NCI-H774 (cell line): ENCODE measurements at regions not wholly inside any gene's neighbourhood (a gene's known extent, or its start where the extent isn't known, plus 50 kb on each side); places are given as distances from the start of the nearest gene placed in this dataset.
"Not testable (repeated sequence)": the region's sequence is repeated elsewhere in the genome, so short reads cannot be mapped to it uniquely, and the experiment has no call there.

Source experiments
- DNase-seq: peaks from one replicate; lab custom pipeline; 2025; lab: John Stamatoyannopoulos, UW

DNA sequence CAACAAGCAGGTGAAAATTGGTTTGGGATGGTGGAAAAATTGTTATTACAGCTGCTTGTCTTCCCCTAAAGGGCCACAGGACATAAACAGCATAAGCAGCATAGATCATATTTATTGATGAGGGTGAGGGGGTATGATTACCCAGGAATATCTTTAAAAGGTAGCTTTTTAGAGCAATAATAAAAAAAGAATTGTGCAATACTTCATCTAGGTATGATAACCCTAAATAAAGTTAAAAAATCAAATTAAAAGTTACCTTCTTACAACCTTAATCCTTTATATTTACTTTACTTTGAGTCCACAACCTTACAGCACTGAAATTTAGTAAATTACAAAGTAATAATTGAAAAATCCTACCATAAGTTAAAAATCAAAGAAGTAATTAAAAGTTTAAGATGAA, 653.3 kb upstream of the RGS18 start:
- no peak for DNase-seq

DNA sequence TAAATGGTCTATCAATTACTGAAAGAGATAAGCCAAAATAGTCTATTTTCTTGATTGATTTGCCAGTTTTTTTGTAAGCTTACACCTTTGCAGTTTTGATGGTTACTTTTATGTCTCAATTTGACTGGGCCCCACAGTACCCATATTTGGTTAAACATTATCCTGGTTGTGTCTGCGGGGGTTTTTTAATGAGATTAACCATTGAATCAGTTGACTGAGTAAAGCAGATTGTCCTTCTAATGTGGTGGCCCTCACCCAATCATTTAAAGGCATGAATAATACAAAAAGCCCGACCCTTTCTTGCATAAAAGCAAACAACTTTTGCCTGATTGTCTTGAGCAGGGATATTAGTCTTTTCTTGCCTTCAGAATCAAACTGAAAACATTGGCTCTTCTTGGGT, 650.0 kb upstream of the RGS18 start:
- no peak for DNase-seq

DNA sequence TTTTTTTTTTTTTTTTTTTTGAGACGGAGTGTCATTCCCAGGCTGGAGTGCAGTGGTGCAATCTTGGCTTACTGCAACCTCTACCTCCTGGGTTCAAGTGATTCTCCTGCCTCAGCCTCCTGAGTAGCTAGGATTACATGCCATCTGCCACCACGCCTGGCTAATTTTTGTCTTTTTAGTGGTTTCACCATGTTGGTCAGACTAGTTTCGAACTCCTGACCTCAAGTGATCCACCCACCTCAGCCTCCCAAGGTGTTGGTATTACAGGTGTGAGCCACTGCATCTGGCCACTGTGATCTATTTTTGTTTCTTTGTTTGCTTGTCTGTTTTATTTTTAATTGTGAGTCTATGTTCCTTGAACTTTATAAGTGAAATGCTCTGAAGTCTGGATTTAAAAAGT, 646.8 kb upstream of the RGS18 start:
- DNase-seq: not testable (repeated sequence)

DNA sequence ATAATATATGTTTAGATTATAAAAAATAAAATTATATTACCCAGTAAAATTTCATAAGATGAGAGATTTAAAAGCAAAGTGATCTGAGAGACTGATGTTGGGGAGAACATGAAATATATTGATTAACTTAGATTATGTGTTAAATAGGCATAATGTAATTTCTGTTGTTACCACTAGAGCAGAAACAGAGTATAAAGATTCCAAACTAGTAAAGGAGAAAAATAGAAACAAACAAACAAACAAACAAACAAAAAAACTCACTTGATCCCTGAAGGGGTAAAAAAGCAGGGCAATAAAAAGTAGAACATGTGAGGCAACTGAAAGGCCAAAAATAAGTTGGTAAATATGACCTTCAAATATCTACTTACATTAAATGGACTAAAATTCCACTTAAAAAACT, 640.4 kb upstream of the RGS18 start:
- no peak for DNase-seq

DNA sequence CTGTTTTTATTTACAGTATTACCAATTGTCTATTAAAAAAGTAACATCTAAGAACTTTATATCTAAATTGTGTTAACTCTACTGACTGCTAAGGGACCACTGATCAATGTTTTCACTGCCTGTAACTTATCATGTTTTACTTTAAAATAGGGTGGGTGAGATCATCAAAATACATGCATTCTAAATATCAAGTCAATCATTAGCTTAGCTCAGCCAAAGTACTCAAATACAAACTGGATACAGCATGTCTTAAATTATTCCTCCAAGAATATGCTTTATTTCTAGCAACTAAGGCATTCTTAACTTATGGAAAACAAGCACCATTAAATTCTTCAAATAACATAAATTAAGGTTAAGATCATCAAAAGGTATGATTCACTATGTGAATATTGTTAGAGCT, 638.7 kb upstream of the RGS18 start:
- DNase-seq: no peak

DNA sequence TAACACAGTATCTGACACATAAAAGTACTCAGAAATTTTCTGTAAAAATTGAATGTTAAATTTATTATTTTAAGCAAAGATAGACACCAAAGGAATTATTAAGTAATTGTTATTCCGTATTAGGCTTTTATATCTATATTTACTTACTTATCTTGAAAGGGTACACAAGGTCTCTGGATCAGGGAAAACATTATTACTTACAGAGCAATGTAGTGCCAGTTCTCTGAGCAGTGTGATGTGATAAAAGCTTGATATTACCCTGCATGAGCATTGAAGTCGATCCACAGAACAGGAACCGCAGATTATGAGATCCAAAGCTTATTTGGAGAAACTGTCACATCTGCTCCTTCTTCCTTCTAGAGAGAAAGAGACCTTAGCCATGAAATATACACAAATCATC, 637.9 kb upstream of the RGS18 start:
- DNase-seq: no peak

DNA sequence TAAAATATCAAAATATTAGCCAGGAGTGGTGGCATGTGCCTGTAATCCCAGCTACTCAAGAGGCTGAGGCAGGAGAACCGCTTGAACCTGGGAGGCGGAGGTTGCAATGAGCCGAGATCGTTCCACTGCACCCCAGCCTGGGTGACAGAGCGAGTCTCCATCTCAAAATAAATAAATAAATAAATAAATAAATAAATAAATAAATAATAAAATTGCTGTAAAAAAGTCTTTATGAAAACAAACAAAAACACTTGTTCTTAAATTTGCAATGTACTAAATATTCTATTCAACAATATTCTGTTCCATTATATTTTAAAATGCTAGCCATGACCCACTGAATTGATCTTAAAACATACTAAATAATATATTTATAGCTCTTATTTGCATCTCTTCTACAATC, 632.3 kb upstream of the RGS18 start:
- not testable (repeated sequence) for DNase-seq

DNA sequence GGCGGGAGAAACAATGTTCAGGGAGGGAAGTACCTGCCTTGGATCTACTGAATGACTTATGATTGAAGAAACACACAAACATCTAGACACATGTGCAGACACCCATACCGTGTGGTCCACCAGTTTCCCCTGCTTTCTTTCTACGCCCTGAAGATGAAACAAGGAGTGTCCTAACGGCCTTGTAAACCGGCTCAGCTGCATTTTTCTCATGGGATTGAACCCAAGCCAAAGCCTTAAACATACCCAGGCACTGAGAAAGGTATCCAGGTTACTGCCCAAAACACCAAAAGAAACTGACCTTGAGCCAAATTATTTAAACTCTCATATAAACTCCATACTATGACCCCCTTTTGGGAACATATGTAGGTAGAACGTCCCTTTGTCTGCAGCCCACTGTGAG, 630.0 kb upstream of the RGS18 start:
- DNase-seq: no peak

DNA sequence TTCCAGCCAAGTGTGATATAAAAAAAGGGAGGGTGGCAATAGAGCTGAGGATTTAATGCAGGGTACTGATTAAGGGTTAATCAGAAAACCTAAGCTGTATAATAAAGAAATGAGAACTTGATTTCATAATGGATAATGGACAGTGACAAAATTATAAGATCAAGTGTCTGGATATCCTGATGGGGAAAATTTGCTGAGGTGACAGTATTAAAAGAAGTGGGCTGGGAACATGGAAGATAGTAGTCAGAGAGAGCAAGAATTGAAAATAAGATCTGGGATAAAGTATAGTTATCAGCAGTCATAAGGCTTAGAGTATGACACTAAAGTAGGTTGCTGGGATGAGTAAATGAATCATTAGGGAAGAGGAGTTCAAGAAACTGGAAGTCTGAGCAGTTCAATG, 627.3 kb upstream of the RGS18 start:
- DNase-seq: no peak

DNA sequence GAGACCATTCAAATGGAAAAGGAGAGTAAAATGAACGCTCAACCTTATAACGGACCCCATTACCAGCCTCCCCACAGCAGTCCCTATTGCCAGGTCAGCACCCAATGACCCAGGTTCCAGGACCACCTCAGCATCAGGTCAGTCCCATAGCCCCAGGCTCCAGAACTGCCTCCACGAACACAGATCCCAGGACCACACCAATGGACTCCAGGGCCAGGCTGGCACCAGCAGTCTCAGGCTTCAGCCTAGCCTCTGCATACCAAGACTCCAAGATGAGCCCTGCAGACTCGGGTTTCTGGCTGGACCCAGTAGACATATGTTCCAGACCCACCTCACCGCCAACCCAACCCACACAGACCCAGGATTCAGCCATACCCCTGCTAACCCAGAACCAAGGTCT, 625.0 kb upstream of the RGS18 start:
- no peak for DNase-seq

DNA sequence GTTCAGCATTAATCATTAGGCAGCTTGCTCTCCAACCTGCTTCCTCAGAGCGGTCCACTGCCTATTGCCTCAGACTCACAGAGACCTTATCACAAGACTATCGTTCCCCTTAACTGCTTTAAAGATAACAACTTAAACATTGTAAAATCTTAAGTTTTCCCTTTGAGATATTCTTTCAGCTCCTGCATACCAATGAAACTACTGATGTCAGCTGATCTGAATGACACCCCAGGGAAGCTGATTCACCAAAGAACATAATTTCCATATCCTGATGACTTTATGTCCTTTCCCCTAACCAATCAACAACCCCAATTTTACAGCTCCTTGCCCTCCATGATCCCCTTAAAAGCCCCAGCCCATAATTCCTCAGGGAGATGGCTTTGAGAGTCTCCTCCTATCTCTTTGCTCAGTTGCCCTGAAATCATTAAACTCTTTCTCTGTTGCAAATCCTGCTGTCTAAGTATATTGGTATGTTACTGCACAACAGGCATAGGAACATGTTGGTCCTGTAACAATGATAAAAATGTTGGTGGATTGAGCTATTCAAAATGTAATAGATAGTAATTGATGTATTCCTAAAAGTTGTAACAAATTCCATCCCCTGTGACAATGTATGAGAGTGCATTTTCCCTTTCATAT, 621.4 kb upstream of the RGS18 start:
- DNase-seq: no peak

DNA sequence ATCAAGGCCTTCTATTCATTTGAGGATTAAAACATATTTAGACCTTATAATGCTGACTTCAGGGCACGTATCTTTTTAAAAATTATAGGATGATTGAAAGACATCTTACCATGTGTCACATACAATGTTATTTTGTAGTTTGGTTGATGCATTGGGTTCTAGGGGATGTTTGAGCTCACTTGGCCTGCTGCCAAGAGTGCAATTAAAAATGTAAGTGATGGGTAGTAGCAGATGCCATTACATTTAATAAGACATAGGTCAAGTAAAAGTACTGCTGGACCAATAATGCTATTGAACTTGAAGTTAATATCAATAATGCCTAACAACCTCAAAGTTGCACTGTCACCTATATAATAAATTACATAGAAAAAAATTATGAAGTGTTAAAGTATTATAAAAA, 616.5 kb upstream of the RGS18 start:
- no peak for DNase-seq

DNA sequence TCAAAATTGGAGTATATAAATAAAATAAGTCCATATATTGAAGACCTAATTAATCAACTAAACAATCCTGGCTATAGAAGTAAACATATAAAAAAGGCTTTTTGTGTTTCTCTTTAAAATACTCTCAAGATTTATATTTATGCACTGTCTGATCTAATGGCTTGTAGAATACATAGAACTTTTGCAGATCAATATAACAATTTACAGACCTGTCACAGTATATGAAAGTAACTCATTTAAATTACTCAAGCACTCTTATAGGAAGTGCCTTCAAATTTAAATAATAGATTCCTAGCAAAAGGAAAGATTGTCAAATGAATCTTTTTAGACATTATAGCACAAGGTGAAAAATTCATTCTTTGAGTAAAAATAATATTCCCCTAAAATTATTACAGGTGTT, 615.8 kb upstream of the RGS18 start:
- DNase-seq: no peak

DNA sequence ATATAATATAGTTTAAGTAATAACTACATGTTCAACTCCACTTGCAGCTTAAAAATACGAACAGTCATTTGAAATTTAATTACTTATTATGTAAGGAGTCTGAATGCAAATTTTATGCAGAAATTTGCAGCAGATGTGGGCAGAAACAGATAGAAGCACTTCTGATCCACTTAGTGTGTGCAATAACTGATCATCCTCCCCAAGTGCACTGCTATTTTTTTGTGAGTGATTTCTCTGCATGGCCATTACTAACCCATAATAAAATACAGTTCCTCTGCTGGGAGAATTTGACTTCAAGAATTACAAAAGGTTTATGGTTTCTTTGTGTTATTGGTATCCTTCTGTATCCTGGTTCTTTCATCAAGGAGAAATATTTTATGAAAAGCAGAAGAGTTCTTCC, 611.5 kb upstream of the RGS18 start:
- no peak for DNase-seq

DNA sequence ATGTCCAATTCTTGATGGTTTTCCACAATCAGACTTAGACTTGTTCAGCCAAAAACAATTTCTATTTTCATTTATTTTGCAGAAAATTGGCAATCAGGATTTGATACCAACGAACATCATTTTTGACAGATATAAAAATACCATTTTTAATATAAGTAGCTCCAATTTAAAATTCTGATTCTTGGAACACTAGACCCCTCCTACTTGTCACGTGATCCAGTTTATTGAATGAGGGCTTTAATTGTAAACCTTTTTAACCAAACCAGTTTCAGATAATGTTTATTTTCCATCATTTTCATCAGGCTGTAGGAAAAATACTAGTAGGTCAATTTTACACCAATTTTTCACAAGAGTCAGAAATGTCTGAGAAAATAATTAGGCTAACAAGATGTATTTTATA, 607.2 kb upstream of the RGS18 start:
- no peak for DNase-seq

DNA sequence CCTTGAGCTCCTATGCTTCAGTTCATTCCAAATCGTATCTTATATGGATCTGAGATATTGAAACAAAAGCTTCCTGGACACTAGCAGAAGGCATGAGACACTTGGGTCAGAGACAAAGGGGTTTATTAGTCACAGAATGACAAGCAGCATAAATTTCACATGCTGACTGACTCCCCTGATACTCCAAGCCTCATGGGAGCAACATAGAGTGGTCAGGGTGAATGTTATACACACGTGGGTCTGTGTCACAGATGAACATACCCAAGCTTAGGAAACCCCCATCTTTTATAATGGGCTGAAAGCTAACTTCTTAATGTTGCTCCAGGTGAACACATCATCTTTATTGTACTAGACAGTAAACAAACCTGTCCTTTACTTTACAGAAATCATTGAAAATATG, 599.9 kb upstream of the RGS18 start:
- DNase-seq: no peak

DNA sequence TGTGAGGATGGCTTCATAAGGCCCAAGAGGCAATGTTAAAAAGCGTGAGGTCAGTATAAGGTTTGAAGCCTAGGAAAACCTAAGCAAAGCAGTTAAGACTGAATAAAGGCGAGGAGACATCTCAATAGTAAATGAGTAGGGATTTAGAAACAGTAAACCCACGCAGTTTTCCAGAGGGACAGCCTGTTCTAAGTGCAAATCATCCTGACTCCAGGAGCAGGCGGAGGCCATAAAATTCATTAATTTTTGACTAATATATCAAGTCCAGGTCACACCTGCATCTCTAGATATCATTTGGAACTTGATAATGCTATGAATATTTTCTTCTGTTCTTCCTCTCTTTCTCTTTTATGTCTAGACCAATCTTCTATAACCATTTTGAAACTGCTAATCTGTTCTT, 597.0 kb upstream of the RGS18 start:
- DNase-seq: no peak

DNA sequence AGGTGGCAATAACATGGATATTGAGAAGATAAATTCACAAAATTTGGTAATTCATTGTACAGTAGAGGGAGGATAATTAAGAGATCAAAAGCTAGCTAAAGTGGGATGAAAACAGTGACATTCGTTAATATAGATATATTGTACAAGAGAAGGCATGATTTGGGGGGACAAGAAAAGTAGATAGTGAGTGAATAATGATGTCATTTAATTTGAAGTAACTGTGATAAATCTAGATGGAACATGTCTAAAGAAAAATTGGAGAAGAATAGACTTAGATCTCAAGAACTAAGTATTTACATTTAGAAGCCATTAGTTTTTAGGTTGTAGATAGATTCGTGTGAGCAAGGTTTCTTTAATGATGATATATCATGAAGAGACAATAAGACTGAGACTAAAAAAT, 594.0 kb upstream of the RGS18 start:
- DNase-seq: no peak

DNA sequence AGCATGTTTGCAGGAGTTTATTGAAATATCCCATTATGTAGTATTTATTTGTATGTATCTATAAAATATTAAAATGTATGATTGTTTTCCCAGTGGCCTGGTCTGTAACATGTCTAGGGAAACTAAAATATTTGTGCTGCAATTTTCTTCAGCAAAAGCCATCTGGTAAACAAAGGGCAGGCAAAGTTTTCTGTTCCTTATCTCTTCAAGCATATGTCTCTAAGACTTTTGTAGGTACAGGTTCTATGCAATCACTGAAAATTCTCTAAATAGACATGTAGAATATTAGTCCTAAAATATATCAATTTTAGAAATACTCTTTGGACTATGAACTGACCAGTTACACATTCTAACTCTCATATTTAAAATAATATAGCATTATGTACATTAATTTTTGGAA, 585.8 kb upstream of the RGS18 start:
- no peak for DNase-seq

DNA sequence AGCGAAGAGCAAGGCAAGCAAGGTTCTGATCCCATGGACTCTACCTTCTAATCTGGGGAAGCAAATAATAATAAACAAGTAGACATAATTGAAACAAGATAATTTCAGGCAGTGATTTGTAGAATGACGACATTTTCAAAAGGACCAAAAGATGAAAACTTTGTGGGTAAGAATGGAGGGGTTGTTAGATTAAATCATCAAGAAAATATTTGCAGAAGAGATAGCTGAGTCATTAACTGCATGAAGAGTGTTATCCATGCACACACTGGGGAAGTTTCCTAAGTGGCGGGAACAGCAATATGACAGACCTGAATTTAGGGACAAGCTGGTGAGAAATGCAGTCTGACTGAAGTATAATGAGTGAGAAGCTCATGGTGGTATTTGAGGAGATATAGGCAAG, 583.1 kb upstream of the RGS18 start:
- no peak for DNase-seq

DNA sequence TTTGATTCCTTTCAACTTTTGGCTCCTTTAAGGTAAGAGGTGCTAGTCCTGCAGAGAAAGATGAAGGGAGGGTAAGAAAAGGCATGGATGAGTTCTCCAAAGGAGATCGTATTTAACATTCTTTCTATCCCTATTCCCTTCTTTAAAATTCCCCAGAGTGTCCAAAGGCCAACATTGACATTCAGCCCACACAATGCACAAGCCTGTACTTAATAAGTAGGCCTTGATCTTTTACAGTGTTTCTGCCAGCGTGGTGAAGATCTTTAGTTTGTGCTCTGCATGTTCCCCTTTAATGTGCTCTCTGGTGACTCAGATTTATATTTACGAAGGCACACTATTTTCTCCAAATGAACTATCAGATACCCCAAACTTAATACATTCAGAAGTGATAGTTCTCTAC, 582.5 kb upstream of the RGS18 start:
- no peak for DNase-seq

DNA sequence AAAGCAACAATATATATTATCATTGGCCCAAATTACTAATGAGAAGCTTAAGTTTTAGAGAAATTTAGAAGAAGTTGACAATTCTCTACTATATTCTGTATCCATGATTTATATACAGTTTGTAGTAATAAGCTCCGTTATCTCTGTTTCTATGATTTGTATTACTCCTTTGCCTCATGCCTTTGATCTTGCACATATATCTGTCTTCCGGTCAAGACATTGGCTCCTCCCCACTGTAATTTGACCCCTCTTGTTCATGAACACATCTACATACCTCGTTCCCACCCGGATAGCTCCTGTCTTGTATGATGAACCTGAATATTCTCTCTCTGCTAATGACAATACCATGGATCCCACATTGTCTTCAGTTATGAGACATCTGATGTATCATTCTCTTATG, 581.0 kb upstream of the RGS18 start:
- DNase-seq: no peak

DNA sequence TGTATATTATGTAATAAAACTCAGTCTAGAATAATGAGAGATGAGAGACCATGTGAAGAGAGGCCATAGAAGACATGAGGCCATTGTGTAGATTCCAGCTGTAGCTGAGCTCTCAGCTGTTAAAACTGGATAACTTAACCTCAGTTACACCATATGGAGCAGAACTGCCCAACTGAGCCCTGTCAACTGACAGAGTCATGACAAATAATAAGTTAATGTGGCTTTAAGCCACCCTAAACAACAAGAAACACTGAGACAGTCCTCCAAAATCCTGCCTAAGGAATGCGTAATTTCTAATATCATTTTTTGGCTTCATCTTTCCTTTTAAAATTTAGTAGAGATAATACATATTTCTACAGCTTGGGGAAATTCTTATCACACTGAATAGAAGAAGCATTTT, 580.0 kb upstream of the RGS18 start:
- DNase-seq: no peak

DNA sequence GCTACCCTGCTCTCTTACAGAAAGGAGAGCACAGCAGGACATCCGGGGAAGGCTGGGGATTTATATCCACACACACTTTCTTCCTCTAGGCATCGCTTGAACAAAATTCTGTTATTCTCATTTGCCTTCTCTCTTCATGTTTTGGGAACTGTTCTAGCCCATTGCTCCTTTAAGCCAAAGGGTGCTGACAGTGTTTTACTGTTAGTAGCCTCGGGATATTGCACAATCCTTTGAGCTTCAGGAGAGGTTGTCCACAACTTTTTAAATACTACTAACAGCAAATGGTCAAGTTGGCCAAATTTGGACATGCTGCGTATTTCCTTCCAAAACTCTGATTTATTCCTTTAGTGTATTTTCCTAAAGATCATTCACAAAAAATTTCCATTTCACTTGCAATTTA, 579.2 kb upstream of the RGS18 start:
- DNase-seq: no peak

DNA sequence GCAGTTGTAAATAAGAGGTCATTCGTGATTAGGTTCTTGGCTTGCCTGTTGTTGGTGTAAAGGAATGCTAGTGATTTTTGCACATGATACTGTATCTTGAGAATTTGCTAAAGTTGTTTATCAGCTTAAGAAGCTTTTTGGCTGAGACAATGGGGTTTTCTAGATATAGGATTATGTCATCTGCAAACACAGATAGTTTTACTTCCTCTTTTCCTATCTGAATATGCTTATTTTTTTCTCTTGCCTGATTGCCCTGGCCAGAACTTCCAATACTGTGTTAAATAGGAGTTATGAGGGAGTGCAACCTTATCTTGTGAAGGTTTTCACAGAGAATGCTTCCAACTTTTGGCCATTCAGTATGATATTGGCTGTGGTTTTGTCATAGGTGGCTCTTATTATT, 576.1 kb upstream of the RGS18 start:
- DNase-seq: no peak
